Panc1 (cell line): ENCODE measurements at regions not wholly inside any gene's neighbourhood (a gene's known extent, or its start where the extent isn't known, plus 50 kb on each side); places are given as distances from the start of the nearest gene placed in this dataset.

Source experiments
- ATAC-seq: fragments of 200-7000 bp; cut with Tn5 transposase; 2 replicates; pipeline ENCODE4 v1.9.1; 2020; ENCODE audit warnings: mild to moderate bottlenecking, moderate library complexity
- BruUV-seq: library from RNA; stranded (reverse); fragments of 400-500 nt; replicated peaks from 2 replicates; lab custom pipeline; 2021; lab: Mats Ljungman, UMichigan
- CTCF ChIA-PET: fragments of 300-600 bp; sonication (Branson Sonifier 250); formaldehyde crosslinking; loops from one replicate; lab custom pipeline; 2022; ENCODE audit warnings: antibody characterized with exemption; lab: Charles Lee
- POLR2A ChIA-PET: fragments of 300-600 bp; sonication (Branson Sonifier 250); formaldehyde crosslinking; loops from one replicate; lab custom pipeline; 2022; ENCODE audit warnings: antibody characterized with exemption; lab: Charles Lee
- DNase-seq: peaks from one replicate; pipeline ENCODE4 v3.0.0-alpha.2; 2010; ENCODE audit warnings: low read depth, low spot score
- H3K27ac ChIP-seq: 2 replicates; pipeline ENCODE4 v1.5.1; 2011; ENCODE audit warnings: mild to moderate bottlenecking, low read length, inconsistent platforms
- H3K27me3 ChIP-seq: fragments of 200-500 bp; sonication (Bioruptor generic); 2 replicates; pipeline ENCODE4 v1.6.0; 2014; ENCODE audit warnings: low read length, inconsistent platforms; ENCODE audit not compliant: control insufficient read depth, insufficient read depth
- H3K36me3 ChIP-seq: fragments of 200-500 bp; sonication (Bioruptor generic); 2 replicates; pipeline ENCODE4 v1.5.1; 2014; ENCODE audit warnings: inconsistent platforms, mild to moderate bottlenecking, low read length, moderate library complexity; ENCODE audit not compliant: control insufficient read depth, insufficient read depth
- H3K4me1 ChIP-seq: 2 replicates; pipeline ENCODE4 v1.5.1; 2011; ENCODE audit warnings: inconsistent platforms, mild to moderate bottlenecking, low read length, moderate library complexity; ENCODE audit not compliant: control insufficient read depth, insufficient read depth
- H3K4me3 ChIP-seq, 2 experiments: 2 replicates each; pipeline ENCODE4 v1.5.1; 2011 to 2012; ENCODE audit warnings: low read depth in 2 of 2, low read length in 2 of 2, mild to moderate bottlenecking in 2 of 2, inconsistent platforms in 1 of 2, moderate library complexity in 1 of 2
- H3K9me3 ChIP-seq: fragments of 200-500 bp; sonication (Bioruptor generic); 2 replicates; pipeline ENCODE4 v1.5.1; 2014; ENCODE audit warnings: low read depth, mild to moderate bottlenecking, inconsistent platforms, low read length, moderate library complexity; ENCODE audit not compliant: control insufficient read depth, insufficient read depth
- POLR2AphosphoS5 ChIP-seq: IDR thresholded peaks from 2 replicates; pipeline ENCODE4 v1.6.1; 2012; ENCODE audit warnings: mild to moderate bottlenecking, low read depth, low read length, moderate library complexity
- SIN3A ChIP-seq: IDR thresholded peaks from 2 replicates; pipeline ENCODE4 v1.6.1; 2012; ENCODE audit warnings: low read depth, mild to moderate bottlenecking, low read length, moderate library complexity, borderline replicate concordance; ENCODE audit not compliant: insufficient read depth
- TCF7L2 ChIP-seq: IDR thresholded peaks from 2 replicates; pipeline ENCODE4 v1.6.1; 2011; ENCODE audit warnings: mild to moderate bottlenecking, low read depth, low read length, inconsistent platforms
- in situ Hi-C: cut with HindIII; loops from 2 replicates; pipeline ENCODE4 v1.10.0; 2016; ENCODE audit warnings: low sequenced_read_pairs, low pct_unique_long_range_greater_than_20kb
- intact Hi-C: fragments of 100-400 bp; cut with micrococcal nuclease; formaldehyde crosslinking; loops from one replicate; pipeline ENCODE4 v1.10.0; 2022; ENCODE audit not compliant: unreplicated experiment
- TF ChIP-seq, protein P1 (sequence below): fragments of 450-650 bp; IDR thresholded peaks from 2 replicates; pipeline ENCODE4 v1.5.1; 2017; ENCODE audit warnings: mild to moderate bottlenecking
- TF ChIP-seq, protein P2 (sequence below), 2 experiments: IDR thresholded peaks; 2 replicates each; pipeline ENCODE4 v1.6.1; 2011 to 2012; ENCODE audit warnings: low read depth in 2 of 2, control low read depth in 1 of 2, low read length in 1 of 2, mild to moderate bottlenecking in 1 of 2, moderate library complexity in 1 of 2; ENCODE audit not compliant: insufficient read depth in 1 of 2

DNA sequence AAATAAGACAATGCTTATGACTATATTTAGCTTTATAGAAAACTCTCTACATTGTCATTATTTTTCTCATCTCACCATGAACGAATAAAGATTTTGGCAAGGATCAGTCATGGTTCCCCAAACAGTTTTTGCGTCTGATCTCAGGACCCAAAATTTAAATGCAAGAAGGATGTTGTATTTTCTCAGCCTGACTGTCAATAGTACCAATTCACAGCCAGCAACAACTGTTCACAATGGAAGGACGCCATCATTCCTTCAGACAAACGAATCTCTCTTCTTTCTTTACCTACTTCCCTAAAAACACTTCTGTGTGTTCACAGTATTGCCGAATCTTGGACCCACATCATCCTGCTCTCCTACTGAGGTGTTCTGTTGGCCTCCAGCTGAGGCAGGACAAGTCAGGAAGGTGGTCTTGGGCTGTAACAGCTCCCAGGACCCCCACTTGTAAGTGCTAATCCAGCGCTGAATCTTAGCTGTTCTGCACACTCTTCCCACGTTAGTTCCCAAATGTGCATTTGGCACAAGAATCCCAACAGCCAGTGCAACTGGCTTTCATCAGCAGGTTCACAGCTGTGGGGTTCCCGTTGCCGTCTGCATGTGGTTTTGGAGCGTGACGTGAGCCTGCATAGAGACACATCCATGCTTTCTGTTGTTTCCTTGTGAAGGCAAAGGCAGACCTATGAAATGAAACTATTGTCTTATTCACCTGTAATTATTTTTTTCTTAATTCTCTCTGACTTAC, 600.0 kb downstream of the QKI start:
- Histone ChIP-seq H3K27ac (no peak overlapping the region), H3K4me3 (no peak overlapping the region), H3K4me1 (no peaks in the 10 kb centered on the region), H3K36me3 (no peaks in the 10 kb centered on the region), H3K9me3 (no peaks in the 10 kb centered on the region), H3K27me3 (no peaks in the 10 kb centered on the region)
- ATAC-seq (no peak), DNase-seq (no peak)
- in situ Hi-C loops (no loop called here), intact Hi-C loops (no loop called here)
- no peak for TF ChIP-seq TCF7L2
- TF ChIP-seq POLR2AphosphoS5 = no peak
- TF ChIP-seq, protein P1, sequence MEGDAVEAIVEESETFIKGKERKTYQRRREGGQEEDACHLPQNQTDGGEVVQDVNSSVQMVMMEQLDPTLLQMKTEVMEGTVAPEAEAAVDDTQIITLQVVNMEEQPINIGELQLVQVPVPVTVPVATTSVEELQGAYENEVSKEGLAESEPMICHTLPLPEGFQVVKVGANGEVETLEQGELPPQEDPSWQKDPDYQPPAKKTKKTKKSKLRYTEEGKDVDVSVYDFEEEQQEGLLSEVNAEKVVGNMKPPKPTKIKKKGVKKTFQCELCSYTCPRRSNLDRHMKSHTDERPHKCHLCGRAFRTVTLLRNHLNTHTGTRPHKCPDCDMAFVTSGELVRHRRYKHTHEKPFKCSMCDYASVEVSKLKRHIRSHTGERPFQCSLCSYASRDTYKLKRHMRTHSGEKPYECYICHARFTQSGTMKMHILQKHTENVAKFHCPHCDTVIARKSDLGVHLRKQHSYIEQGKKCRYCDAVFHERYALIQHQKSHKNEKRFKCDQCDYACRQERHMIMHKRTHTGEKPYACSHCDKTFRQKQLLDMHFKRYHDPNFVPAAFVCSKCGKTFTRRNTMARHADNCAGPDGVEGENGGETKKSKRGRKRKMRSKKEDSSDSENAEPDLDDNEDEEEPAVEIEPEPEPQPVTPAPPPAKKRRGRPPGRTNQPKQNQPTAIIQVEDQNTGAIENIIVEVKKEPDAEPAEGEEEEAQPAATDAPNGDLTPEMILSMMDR = no peak
- TF ChIP-seq, protein P2, sequence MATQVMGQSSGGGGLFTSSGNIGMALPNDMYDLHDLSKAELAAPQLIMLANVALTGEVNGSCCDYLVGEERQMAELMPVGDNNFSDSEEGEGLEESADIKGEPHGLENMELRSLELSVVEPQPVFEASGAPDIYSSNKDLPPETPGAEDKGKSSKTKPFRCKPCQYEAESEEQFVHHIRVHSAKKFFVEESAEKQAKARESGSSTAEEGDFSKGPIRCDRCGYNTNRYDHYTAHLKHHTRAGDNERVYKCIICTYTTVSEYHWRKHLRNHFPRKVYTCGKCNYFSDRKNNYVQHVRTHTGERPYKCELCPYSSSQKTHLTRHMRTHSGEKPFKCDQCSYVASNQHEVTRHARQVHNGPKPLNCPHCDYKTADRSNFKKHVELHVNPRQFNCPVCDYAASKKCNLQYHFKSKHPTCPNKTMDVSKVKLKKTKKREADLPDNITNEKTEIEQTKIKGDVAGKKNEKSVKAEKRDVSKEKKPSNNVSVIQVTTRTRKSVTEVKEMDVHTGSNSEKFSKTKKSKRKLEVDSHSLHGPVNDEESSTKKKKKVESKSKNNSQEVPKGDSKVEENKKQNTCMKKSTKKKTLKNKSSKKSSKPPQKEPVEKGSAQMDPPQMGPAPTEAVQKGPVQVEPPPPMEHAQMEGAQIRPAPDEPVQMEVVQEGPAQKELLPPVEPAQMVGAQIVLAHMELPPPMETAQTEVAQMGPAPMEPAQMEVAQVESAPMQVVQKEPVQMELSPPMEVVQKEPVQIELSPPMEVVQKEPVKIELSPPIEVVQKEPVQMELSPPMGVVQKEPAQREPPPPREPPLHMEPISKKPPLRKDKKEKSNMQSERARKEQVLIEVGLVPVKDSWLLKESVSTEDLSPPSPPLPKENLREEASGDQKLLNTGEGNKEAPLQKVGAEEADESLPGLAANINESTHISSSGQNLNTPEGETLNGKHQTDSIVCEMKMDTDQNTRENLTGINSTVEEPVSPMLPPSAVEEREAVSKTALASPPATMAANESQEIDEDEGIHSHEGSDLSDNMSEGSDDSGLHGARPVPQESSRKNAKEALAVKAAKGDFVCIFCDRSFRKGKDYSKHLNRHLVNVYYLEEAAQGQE (IDR thresholded peaks at IDR 0.05; ENCODE audit: insufficient read depth in 1 of 2, low read depth in 2 of 2, low read length in 1 of 2) = no peak
- TF ChIP-seq SIN3A = no peak
- ChIA-PET CTCF (no interaction called here), POLR2A (no interaction called here)
- no TSS peak for BruUV-seq

DNA sequence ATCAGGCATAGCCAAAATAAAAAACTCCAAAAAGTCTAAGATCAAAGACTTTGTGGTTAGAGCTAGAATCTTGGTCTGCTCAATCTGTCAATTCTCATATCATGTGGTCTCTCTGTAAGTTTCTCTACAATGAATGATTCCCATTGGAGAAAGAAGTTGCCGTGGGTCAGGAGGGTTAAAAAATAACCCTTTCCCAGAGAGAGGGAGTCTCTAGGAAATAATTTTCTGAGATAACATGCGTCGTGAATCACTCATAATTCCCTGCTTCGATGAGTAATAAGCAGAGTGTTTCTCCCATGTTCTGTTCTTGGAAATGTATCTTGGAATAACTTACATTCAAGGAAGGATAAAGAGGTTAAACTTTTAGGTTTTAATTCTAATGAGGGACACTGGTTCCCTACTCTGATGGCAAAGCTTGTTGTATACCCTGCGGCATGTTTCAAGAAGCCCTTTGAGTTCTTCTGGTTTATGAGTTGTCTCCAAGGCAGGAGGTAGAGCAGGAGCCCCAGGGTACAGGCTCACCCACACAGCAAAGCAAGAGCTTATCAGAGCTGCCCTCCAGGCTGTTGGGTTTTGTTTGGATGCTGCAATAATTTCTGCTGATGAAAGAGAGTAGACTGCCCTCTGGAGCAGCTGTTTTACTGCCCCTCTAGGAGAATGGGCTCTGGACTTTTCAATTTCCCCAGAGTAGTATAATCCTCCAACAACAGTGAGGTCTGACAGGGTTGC, 599.1 kb downstream of the QKI start:
- no peak overlapping the region for H3K4me3 ChIP-seq
- intact Hi-C loops = no loop called here
- no peak for ATAC-seq

More for the DNA sequence above, 599.1 kb downstream of the QKI start:
- H3K4me1 ChIP-seq = no peaks in the 10 kb centered on the region
- no peaks in the 10 kb centered on the region for H3K36me3 ChIP-seq
- H3K27me3 ChIP-seq = no peaks in the 10 kb centered on the region
- H3K9me3 ChIP-seq = no peaks in the 10 kb centered on the region
- BruUV-seq = no TSS peak
- no peak overlapping the region for H3K27ac ChIP-seq
- in situ Hi-C loops = no loop called here
- no peak for DNase-seq
- TF ChIP-seq, protein P2 (IDR thresholded peaks at IDR 0.05; ENCODE audit: insufficient read depth in 1 of 2, low read depth in 2 of 2, low read length in 1 of 2) = no peak
- TF ChIP-seq POLR2AphosphoS5 (no peak), SIN3A (no peak), TCF7L2 (no peak)
- TF ChIP-seq, protein P1 = no peak
- CTCF ChIA-PET = no interaction called here
- POLR2A ChIA-PET = no interaction called here
